HG02981 (cell line): ENCODE measurements at regions not wholly inside any gene's neighbourhood (a gene's known extent, or its start where the extent isn't known, plus 50 kb on each side); places are given as distances from the start of the nearest gene placed in this dataset.

ENCODE experiments used
- ATAC-seq: cut with Tn5 transposase; IDR thresholded peaks from one replicate; pipeline ENCODE4 v1.9.1; 2021; ENCODE audit warnings: mild to moderate bottlenecking, moderate library complexity; ENCODE audit not compliant: unreplicated experiment

DNA sequence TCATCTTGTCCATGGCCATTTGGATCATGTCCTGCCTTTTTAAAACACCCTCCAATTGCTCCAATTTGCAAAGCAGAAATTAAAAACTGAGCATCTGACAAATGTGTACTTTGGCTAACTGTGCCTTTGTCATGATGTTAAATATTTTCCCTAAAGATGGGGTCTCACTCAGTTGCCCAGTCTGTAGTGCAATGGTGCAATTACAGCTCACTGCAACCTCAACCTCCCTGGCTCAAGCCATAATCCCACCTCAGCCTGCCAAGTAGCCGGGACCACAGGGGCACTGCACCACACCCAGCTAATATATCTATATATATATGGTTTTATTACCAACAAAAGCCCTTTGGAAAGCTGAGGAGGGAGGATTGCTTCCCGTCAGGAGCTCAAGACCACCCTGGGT, 782.7 kb downstream of the UQCRFS1 start:
- no peak for ATAC-seq

DNA sequence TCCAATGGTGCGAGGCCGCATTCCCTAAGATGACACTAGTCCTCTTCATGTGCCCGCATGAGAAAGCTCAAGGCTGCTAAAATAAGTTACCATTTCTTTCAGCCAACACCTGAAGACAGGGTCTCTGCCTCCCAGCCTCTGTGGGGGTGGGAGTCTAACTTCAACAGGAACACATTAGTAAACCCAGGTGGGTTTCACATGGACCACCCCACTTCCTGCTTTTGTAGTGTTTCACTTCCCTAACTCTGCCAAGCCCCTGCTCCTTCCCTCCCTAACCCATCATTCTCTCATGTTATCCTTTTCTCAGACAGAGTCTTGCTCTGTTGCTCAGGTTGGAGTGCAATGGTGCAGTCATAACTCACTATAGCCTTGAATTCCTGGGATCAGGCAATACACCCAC, 783.6 kb downstream of the UQCRFS1 start:
- no peak for ATAC-seq

DNA sequence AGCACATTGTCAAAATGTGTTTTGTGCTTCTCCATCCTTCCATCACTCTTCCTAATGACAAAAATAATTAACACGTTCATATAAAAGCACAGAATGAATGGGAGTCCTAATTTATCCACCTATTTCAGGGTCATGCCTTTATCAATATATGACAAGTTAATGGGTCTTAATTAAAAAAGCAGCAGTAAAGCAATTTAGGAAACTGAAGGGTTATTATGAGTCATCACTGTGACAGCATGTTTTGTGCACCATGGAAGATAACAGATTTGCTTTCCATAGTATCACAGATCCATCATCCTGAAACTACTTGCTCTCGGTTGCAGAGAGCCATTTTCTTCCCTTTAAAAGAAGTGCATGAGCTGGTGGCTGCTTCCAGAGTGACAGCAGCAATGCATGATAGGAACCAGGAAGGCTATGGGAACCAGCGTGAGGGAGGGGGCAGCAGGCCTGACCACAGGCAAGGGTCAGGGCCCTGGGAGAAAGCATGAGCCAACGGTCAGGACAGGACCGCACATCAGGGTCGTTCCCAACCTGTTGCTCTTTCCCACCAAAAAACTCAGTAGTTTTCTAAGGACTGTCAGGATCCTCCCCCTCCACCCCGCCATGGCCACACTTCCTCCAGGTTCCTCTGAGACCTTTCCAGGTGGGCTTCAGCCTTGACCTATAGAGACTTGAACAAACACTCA, 784.1 kb downstream of the UQCRFS1 start:
- ATAC-seq, result no peak

DNA sequence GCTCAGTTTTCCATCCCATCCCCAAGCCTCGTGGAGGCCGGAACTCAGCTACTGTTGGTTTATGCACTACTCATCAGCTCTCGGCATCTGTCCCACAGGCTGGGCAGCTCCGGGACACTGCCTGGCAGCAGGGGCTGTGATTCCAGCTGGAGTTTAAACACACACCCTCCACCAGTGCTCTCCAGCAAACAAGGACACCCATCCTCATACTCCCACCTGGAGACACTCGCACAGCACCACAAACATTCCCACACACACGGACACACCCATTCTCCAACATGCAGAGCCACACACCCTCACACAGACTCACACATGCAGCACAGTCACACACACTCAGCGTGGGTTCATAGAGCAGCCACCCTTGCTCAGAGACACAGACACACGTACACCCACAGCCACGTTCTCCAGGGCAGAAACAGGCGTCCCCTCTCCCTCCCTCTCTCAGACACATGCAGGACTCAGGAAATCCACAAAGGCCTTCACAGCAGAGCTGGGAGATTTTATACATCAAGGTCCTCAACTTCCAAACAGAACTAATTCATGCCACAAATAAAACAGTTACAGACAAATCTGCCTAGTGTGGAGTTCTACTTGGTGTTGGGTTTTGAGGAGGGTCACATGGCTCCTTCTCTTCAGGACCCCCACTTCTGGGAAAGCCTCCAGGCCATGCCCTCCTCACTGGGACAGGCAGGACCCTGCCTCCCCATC, 785.4 kb downstream of the UQCRFS1 start:
- no peak for ATAC-seq

DNA sequence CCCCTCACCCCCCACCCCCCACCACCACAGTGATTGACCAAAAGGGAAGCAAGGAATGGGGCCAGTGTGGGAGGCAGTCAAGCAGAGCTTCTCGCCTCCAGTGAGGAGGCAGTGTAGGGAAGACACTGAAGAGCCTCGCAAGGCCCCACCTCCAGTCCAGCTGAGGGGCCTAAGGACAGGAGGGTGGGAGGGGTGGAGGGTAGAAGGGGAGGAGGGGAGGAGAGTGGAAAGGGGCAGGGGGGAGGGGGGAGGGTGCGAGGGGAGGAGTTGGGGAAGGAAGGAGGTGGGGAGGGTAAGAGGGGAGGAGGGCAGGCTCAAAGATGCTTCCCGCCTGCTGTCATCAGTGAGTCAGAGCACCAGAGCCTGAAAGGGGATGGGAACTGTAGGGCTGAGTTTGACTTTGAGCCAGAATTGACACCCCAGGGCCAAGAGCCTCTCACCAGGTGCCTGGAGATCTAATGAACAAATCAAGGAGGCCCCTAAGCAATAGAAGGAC, 786.2 kb downstream of the UQCRFS1 start:
- ATAC-seq, result no peak

DNA sequence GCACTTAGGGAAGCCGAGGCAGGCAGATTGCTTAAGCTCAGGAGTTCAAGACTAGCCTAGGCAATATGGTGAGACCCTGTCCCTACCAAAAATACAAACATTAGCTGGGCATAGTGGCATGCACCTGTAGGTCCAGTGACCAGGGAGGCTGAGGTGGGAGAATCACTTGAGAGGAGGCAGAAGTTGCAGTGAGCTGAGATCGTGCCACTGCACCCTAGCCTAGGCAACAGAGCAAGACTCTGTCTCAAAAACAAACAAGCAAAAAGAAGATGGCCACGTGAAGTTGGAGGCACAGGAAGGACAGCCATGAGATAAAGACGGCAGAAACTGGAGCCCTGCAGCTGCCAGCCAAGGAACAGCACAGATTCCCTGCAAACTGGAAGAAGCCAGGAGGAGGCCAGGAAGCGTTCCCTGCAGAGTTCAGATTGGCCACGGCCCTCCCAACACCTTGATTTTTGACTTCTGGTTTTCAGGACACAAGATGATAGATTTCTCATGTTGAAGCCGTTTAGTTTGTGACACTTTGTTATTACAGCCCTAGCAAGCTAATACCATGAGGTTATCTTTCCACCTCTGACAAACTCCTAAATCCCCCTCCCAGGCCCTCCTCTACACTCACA, 786.7 kb downstream of the UQCRFS1 start:
- ATAC-seq, result no peak

DNA sequence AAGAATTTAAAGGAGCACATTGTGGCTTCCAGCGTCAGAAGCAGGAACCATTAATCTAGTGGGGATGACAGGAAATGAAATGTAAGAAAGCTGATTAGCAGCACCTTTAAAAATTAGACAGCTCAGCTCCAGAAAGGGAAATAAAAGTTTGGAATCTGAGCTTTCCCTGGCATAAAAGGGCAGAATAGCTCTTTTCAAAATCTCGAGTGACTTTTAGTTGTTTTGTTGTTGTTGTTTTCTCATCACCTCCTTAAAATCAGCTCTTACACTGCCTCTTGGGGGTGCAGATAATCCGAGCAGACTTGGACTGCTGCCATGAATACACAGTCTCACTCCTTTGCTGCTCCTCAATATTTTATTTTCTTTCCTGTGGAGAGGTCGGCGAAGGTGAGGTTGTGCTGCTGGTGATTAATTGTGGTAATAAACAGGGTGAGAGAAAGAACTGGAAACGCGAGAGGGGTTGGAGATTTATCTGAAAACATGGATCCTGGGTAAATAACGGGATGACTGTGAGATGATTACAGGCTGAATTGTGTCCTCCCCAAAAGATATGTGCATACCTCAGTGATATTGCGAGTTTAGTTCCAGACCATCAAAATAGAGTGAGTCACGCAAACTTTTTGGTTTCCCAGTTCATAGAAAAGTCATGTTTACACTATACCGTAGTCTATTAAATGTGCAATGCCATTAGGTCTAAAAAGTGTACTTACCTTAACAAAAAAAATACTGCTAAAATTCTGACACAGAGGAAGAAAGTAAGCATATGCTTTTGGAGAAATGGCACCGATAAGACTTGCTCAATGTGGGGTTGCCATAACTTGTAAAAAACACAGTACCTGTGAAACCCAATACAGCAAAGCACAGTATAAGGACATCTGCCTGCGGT, 787.7 kb downstream of the UQCRFS1 start:
- ATAC-seq, result no peak

DNA sequence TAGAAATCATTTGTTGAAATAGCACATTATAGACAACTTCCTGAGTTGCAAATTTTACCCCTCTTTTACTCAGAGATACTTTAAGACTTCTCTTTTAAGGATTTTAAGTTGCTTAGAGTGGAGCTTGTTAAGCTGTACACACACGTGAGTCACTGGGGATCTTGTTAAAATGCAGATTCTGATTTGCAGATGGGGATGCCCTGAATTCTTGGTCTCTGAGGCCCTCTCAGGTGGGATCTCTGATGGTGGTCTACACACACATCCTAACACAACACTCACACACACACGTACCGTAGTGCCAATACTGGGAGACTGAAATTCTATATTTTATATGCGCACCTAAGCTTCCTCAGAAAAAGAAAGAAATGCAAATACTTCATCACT, 788.3 kb downstream of the UQCRFS1 start:
- ATAC-seq, result no peak

DNA sequence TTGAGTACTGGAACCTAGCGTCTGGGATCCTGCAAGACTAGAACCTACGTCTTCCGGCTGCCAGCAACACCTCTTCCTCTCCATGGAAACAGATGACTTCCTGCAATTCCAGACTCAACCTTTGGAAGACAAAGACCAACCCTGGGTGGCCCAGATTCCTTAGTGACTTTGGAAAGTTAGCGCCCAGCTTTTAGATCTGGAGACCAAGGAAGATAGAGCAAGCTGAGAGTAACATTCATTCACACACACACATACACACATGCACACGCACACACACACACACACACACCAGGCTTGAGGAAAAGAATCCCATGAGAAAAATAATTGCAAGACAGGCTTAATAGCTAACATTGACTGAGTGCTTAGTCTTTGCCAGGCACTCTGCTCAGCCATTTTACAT, 788.9 kb downstream of the UQCRFS1 start:
- no peak for ATAC-seq

DNA sequence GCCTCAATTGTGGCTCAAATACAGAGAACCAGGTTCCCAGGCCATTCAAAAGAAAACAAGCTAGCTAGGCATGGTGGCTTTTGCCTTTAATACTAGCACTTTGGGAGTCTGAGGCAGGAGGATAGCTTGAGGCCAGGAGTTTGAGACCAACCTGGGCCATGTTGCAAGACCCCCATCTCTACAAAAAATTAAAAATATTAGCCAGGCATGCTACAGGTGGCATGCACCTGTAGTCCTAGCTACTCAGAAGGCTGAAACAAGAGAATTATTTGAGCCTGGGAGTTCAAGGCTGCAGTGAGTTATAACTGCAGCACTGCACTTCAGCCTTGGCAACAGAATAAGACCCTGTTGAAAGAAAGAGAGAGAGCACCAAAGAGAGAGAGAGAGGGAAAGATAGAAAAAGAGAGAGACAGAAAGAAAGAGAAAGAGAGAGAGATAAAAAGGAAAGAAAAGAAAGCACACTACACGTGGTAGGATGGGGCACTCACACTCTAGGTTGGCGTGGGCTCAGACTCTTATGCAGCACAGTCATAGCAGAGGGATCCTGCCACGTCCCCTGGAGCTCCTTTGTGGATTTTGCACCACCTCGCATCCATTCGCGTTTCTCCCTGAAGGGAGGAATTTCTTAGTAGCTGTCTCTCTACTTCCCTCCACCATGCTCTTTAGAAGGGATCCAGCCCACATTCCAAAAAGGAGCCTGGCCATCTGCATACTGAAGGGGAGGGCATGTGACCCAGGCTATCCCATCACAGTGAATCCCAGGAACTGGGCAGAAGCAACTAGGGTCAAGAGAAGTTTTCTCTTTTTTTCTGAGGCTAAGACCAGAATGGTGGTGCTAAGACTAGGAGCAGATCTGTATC, 789.9 kb downstream of the UQCRFS1 start:
- ATAC-seq, result no peak

DNA sequence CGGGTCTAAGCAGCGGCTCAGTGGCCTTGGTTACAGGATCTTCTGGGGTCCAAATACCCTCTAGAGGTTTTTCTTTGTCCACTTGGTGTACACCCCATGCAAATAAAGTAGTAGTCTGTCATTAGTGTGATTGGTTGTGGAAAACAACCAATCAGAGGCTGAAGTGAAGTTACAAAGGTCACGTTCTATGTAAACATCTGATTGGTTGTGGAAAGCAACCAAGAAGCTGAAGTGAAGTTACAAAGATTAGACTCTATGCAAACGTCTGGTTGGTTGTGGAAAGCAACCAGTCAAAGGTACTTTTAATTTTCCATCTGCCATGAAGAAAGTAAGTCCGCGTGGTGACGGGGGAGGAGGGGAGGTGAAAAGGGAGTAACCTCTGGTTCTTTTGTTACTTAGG, 790.9 kb downstream of the UQCRFS1 start:
- no peak for ATAC-seq

DNA sequence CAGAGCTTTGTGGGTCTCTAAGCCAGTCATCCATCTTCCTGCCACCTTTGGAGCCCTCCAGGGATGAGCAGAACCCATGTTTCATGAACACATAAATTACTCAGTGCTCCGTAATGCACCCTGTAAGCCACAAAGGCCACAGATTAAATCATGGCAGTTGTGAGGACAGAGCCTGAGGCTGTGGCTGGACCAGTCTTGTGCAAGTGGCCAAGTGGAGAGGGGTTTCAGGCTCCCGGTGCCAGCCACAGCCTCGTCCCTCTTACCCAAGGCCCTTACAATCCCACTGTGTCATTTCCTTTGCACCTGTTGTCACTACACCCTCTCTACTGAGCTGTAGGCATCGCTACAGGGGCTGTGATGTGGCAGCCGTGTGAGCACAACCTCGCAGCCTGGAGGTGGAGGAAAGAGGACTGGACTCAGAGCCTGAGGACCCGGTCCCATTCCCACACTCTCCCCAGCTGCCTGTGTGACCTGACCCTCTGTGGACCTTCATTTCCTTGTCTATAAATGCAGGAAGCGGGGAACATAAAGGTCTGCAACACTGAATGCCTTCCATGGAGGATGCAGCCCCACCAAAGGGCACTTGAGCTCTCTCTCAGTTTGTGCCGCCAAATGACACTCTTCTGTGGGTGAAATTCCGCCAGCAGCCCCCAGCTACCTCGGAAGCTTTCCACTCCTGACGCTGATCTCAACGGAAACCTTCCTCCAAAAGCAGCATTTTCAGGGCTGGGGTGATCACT, 792.0 kb downstream of the UQCRFS1 start:
- no peak for ATAC-seq

DNA sequence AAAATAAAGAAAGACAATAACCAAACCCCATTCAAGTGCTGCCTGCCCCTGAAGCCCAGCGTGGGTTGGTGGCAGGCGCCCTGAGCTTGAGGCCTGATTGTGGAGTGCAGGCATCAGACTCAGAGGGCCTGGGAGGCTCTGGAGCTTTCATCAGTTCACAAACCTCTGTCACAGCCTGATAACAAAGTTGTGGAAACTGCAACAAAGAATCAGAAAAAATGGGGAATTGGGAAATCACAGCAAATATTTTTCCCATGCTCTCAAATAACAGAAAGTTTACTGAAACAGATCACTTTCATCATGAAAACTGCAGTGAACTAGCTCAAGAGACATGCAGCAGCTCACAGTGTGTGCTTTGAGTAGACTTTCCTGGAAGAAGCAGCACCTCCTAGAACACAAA, 793.6 kb downstream of the UQCRFS1 start:
- ATAC-seq, result no peak

DNA sequence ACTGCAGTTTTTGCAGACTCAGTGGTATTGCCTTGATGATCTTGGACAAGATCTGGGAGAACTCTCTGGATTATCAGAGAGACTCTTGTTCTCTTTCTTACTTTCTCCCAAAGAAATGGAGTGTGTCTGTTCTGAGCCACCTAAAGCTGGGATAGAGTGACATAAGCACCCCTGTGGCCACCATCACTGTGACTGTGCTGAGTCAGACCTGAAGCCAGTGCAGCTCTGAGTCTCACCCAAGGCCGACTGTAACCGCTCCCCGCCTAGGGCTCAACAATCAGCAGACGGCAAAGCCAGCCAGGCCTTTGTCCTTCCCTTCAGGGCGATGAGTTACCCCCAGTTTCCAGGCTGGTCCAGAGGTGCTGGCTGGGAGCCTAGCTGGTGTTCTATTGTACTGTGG, 795.6 kb downstream of the UQCRFS1 start:
- ATAC-seq, result no peak

DNA sequence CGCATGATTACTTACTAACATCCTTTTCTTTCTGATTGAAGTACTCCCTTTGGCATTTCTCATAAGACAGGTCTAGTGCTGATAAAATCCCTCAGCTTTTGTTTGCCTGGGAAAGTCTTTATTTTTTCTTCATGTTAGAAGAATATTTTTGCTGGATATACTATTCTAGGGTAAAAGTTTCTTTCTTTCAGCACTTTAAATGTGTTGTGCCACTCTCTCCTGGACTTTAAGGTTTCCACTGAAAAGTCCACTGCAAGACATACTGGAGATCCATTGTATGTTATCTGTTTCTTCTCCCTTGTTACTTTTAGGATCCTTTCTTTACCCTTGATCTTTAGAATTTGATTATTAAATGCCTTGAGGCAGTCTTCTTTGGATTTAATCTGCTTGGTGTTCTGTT, 796.7 kb downstream of the UQCRFS1 start:
- no peak for ATAC-seq

DNA sequence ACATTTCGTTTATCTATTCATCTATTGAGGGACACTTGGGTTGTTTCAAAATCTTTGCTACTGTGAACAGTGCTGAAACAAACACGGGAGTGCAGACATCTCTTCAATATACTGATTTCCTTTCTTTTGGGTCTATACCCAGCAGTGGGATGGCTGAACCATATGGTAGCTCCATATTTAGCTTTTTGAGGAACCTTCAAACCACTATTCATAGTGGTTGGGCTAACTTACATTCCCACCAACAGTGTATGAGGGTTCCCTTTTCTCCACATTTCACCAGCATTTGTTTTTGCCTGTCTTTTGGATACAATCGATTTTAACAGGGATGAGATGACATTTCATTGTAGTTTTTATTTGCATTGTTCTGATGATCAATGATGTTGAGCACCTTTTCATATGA, 798.2 kb downstream of the UQCRFS1 start:
- ATAC-seq, result no peak

DNA sequence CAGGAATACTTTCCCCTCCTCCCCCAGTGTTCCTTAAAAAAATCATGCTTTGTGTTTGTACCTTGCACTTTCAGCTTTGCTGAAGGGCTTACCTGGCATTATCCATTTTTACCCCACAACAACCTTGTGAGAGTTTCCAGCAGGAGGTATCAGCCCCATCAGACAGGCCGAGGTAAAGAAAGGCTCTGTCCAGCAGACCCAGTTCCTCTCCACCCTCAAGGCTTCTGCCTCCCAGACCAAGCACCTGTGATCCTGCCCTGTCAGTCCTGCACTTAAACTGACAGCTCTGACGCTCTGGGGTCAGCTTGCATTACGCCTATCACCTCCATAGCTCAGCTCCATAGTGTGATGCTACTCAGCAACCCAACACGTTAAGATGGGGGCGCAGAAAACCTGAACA, 803.1 kb downstream of the UQCRFS1 start:
- no peak for ATAC-seq

DNA sequence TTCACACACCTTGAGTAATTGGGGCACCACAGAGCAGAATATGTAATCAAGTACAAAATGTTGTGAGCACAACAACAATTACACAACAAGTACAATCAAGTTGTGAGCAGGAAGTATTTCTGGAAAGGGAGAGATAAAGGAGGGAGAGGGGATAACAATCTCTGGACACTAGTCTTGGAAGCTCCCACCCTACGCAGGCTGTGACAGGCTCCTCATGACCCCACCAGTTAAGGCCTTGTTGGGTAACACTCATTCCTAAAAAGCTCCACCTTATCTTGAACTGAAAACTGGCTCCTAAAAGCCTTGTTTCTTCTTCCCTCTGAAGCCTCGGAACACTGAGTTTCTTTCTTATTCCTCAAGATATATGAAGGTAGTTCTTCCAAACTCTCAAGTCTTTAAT, 806.0 kb downstream of the UQCRFS1 start:
- ATAC-seq, result no peak

DNA sequence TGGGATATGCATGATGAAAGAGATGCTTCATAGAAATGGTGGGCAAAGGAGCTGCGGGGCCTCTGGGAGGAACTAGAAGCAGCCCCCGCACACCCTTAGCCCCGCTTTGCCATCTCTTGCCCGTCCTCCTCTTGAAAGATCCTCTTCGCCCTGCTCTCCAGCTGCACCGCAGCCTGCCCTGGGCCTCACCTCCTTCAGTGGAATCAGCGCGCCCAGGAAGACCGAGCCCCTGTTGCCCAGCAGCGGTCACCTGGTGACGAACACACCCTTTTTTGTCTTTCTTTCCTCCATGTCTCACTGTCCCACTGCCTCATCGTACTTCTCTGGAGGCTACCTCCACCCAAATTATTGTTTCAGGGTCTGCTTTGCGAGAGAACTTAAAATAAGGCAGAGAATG, 807.6 kb downstream of the UQCRFS1 start:
- ATAC-seq, result no peak

DNA sequence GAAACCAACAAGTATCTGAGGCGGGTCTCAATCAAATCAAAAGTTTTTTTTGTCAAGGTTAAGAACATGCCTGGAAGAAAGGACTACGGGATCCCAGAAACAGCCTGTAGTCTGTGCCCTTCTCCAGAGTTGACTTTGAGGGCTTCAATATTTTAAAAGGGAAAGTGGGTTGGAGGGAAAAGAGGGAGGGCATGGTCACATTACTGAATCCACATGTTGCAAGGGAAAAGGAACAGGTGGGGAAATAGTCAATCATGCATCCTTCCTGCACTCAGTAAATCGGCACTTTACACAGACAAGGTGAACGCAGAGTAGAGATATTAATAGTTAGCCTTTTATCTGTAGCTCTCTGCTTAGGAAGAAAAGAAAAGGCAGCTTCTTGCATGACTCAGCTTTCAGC, 808.5 kb downstream of the UQCRFS1 start:
- no peak for ATAC-seq
